PC-3 (cell line): ENCODE measurements at regions not wholly inside any gene's neighbourhood (a gene's known extent, or its start where the extent isn't known, plus 50 kb on each side); places are given as distances from the start of the nearest gene placed in this dataset.

Experiments
- ATAC-seq: fragments of 200-7000 bp; cut with Tn5 transposase; 2 replicates; pipeline ENCODE4 v1.9.1; 2020; ENCODE audit warnings: mild to moderate bottlenecking, moderate library complexity
- BruUV-seq: library from RNA; stranded (reverse); fragments of 400-500 nt; replicated peaks from 2 replicates; lab custom pipeline; 2021; lab: Mats Ljungman, UMichigan
- CTCF ChIA-PET: fragments of 300-600 bp; sonication (Branson Sonifier 250); formaldehyde crosslinking; loops from one replicate; lab custom pipeline; 2022; ENCODE audit warnings: antibody characterized with exemption; lab: Charles Lee
- POLR2A ChIA-PET: fragments of 300-600 bp; sonication (Branson Sonifier 250); formaldehyde crosslinking; loops from one replicate; lab custom pipeline; 2022; ENCODE audit warnings: antibody characterized with exemption; ENCODE audit not compliant: unreplicated experiment; lab: Charles Lee
- DNase-seq: peaks from one replicate; pipeline ENCODE4 v3.0.0-alpha.2; 2015
- H2AFZ ChIP-seq: fragments of 300-600 bp; sonication (generic); 2 replicates; pipeline ENCODE4 v1.6.0; 2016; ENCODE audit warnings: antibody characterized with exemption, low read length
- H3F3A ChIP-seq: fragments of 300-600 bp; sonication (generic); one replicate; pipeline ENCODE4 v1.6.0; 2017; ENCODE audit warnings: antibody characterized with exemption, low read length, control low read depth, mild to moderate bottlenecking; ENCODE audit not compliant: unreplicated experiment
- H3K27ac ChIP-seq: fragments of 300-600 bp; sonication (generic); 2 replicates; pipeline ENCODE4 v1.5.1; 2016; ENCODE audit warnings: mild to moderate bottlenecking, low read length
- H3K27me3 ChIP-seq: fragments of 300-600 bp; sonication (generic); 2 replicates; pipeline ENCODE4 v1.6.1; 2016; ENCODE audit warnings: low read length, mixed read lengths
- H3K36me3 ChIP-seq: fragments of 300-600 bp; sonication (generic); 2 replicates; pipeline ENCODE4 v1.6.1; 2016; ENCODE audit warnings: low read depth, mixed run types, low read length, mixed read lengths
- H3K4me1 ChIP-seq: fragments of 300-600 bp; sonication (generic); 2 replicates; pipeline ENCODE4 v1.5.1; 2016; ENCODE audit warnings: low read length; ENCODE audit not compliant: insufficient read depth
- H3K4me2 ChIP-seq: fragments of 300-600 bp; sonication (generic); 2 replicates; pipeline ENCODE4 v1.6.0; 2016; ENCODE audit warnings: low read length
- H3K4me3 ChIP-seq: fragments of 300-600 bp; sonication (generic); 2 replicates; pipeline ENCODE4 v1.5.1; 2016; ENCODE audit warnings: mild to moderate bottlenecking, low read length, mixed read lengths
- H3K79me2 ChIP-seq: fragments of 300-600 bp; sonication (generic); 2 replicates; pipeline ENCODE4 v1.6.1; 2017; ENCODE audit warnings: low read length, mixed read lengths
- H3K9ac ChIP-seq: fragments of 300-600 bp; sonication (generic); 2 replicates; pipeline ENCODE4 v1.6.0; 2016; ENCODE audit warnings: mild to moderate bottlenecking, low read length
- H3K9me2 ChIP-seq: fragments of 300-600 bp; sonication (generic); replicated peaks from 2 replicates; pipeline ENCODE4 v1.6.1; 2016; ENCODE audit warnings: mixed run types, low read length, mixed read lengths
- H3K9me3 ChIP-seq: fragments of 300-600 bp; sonication (generic); 2 replicates; pipeline ENCODE4 v1.6.1; 2016; ENCODE audit warnings: low read length, mixed read lengths
- H4K20me1 ChIP-seq: fragments of 300-600 bp; sonication (generic); 2 replicates; pipeline ENCODE4 v1.6.1; 2016; ENCODE audit warnings: low read length, mixed read lengths
- EZH2 ChIP-seq: fragments of 300-600 bp; sonication (generic); IDR thresholded peaks from one replicate; pipeline ENCODE4 v1.6.1; 2017; ENCODE audit warnings: antibody characterized with exemption, mild to moderate bottlenecking, low read length; ENCODE audit not compliant: unreplicated experiment
- EZH2phosphoT487 ChIP-seq: fragments of 300-600 bp; sonication (generic); IDR thresholded peaks from 2 replicates; pipeline ENCODE4 v1.6.1; 2018; ENCODE audit warnings: mild to moderate bottlenecking, antibody characterized with exemption, low read length, borderline replicate concordance
- intact Hi-C: fragments of 100-400 bp; cut with micrococcal nuclease; formaldehyde crosslinking; loops from 2 replicates; pipeline ENCODE4 v1.9.0; 2023
- TF ChIP-seq, protein P1 (sequence below): fragments of 300-600 bp; sonication (generic); conservative IDR thresholded peaks from 2 replicates; pipeline ENCODE4 v1.5.1; 2017; ENCODE audit warnings: antibody characterized with exemption, low read depth, mild to moderate bottlenecking, low read length

DNA sequence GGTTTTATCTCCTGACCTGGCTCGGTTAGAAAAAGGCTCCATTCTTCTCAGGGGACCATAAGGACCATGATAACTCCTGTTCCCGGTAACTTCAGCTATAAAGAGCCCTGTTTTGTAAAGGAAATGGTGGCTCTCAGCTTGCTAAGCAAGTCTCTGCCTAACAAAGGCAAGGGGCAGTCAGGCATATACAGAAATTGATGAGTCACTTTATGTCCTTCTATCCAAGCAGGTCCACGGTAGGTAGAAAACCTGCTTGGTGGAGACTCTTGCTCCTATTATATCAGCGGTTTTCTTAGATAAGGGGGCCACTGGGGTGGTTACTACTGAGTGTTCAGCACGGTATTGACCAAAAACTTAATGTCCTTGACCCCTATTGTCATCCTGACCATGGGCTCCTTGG lies 203.0 kb upstream of the KLF8 start:
- no peak overlapping the region for H3K4me2 ChIP-seq
- no peaks in the 10 kb centered on the region for H3K27me3 ChIP-seq
- no peaks in the 10 kb centered on the region for H3K79me2 ChIP-seq
- H3K9me3 ChIP-seq: no peaks in the 10 kb centered on the region
- intact Hi-C loops: no loop called here
- no peak overlapping the region for H2AFZ ChIP-seq
- H3K4me1 ChIP-seq: no peaks in the 10 kb centered on the region
- peak; percentile 1 for DNase-seq
- no peak for TF ChIP-seq EZH2phosphoT487
- TF ChIP-seq, protein P1, sequence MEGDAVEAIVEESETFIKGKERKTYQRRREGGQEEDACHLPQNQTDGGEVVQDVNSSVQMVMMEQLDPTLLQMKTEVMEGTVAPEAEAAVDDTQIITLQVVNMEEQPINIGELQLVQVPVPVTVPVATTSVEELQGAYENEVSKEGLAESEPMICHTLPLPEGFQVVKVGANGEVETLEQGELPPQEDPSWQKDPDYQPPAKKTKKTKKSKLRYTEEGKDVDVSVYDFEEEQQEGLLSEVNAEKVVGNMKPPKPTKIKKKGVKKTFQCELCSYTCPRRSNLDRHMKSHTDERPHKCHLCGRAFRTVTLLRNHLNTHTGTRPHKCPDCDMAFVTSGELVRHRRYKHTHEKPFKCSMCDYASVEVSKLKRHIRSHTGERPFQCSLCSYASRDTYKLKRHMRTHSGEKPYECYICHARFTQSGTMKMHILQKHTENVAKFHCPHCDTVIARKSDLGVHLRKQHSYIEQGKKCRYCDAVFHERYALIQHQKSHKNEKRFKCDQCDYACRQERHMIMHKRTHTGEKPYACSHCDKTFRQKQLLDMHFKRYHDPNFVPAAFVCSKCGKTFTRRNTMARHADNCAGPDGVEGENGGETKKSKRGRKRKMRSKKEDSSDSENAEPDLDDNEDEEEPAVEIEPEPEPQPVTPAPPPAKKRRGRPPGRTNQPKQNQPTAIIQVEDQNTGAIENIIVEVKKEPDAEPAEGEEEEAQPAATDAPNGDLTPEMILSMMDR: no peak
- TF ChIP-seq EZH2: no peak
- ATAC-seq: no peak
- POLR2A ChIA-PET: no interaction called here
- H3K27ac ChIP-seq: no peak overlapping the region
- no peaks in the 10 kb centered on the region for H3F3A ChIP-seq
- no peak overlapping the region for H3K4me3 ChIP-seq
- no TSS peak for BruUV-seq
- H3K9me2 ChIP-seq: no peaks in the 10 kb centered on the region
- no peaks in the 10 kb centered on the region for H3K36me3 ChIP-seq
- no peak overlapping the region for H3K9ac ChIP-seq
- H4K20me1 ChIP-seq: no peaks in the 10 kb centered on the region
- CTCF ChIA-PET: no interaction called here

DNA sequence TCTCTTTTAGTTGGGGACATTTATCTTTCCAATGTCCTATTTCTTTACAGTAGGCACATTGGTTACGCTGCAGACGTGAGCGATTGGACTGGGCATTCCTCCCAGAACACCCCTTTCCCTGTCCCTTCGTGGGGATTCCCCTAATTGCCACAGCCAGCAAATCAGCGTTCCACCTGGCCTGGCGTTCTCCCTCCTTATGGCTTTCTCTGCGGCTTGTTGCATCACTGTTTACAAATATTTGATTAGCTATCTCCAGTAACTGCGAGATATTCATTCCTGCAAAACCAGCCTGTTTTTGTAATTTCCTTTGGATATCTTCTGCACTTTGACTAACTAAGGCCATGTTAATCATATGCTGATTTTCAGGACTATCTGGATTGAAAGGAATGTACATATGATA lies 202.5 kb upstream of the KLF8 start:
- Histone ChIP-seq H3K9me2 (no peaks in the 10 kb centered on the region), H3K4me1 (no peaks in the 10 kb centered on the region), H3K79me2 (no peaks in the 10 kb centered on the region), H3K9me3 (no peaks in the 10 kb centered on the region), H3K9ac (no peak overlapping the region), H4K20me1 (no peaks in the 10 kb centered on the region), H3K27me3 (no peaks in the 10 kb centered on the region), H3K27ac (no peak overlapping the region), H3F3A (no peaks in the 10 kb centered on the region), H3K36me3 (no peaks in the 10 kb centered on the region), H3K4me2 (no peak overlapping the region), H2AFZ (no peak overlapping the region), H3K4me3 (no peak overlapping the region)
- no peak for DNase-seq
- no peak for ATAC-seq
- ChIA-PET CTCF (no interaction called here), POLR2A (no interaction called here)
- BruUV-seq: no TSS peak
- intact Hi-C loops: no loop called here
- no peak for TF ChIP-seq EZH2phosphoT487
- no peak for TF ChIP-seq EZH2
- TF ChIP-seq, protein P1: no peak

DNA sequence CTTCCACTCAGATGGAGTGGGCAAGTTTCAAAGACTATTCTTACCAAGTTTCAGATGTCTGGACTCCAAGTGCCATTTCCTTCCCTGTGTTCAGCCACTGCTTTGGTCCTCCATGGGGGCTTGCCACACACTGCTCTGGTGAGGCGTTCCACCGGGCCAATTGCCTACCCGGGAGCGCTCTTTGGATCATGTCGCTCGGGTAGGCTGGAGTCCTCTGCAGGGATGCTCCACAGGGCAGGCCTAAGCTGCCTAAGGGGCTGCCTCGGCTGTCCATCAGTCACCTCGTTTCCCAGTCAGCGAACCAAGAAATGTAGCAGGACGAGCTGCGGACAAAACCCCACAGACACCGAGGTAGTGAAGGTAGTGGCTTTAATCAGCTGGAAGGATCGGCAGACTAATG lies 200.7 kb upstream of the KLF8 start:
- CTCF ChIA-PET: no interaction called here
- intact Hi-C loops: no loop called here
- Histone ChIP-seq H3K4me1 (no peaks in the 10 kb centered on the region), H4K20me1 (no peaks in the 10 kb centered on the region), H2AFZ (no peak overlapping the region), H3K9me2 (no peaks in the 10 kb centered on the region), H3K4me3 (no peak overlapping the region), H3F3A (no peaks in the 10 kb centered on the region), H3K4me2 (no peak overlapping the region), H3K79me2 (no peaks in the 10 kb centered on the region), H3K9me3 (no peaks in the 10 kb centered on the region), H3K9ac (no peak overlapping the region), H3K27ac (no peak overlapping the region), H3K36me3 (no peaks in the 10 kb centered on the region), H3K27me3 (no peaks in the 10 kb centered on the region)
- BruUV-seq: no TSS peak
- POLR2A ChIA-PET: no interaction called here
- DNase-seq: no peak
- TF ChIP-seq, protein P1: no peak
- TF ChIP-seq EZH2 (no peak), EZH2phosphoT487 (no peak)
- ATAC-seq: no peak
